Fibroblast of lung (primary cell): ENCODE measurements at regions not wholly inside any gene's neighbourhood (a gene's known extent, or its start where the extent isn't known, plus 50 kb on each side); places are given as distances from the start of the nearest gene placed in this dataset.
A peak's percentile ranks its signal among the peaks of the same experiment; 100 is the strongest.

Experiments
- DNase-seq, 2 donors: peaks; one replicate each; pipeline versions ENCODE4 v3.0.0 to v3.0.0-alpha.2; 2010; ENCODE audit warnings: low read depth in 2 of 2
- H2AFZ ChIP-seq: 2 replicates; pipeline ENCODE4 v1.5.1; 2012; ENCODE audit warnings: low read length, control low read depth, inconsistent platforms
- H3K27ac ChIP-seq: 2 replicates; pipeline ENCODE4 v1.5.1; 2011; ENCODE audit warnings: low read length, control low read depth; ENCODE audit not compliant: insufficient read depth
- H3K27me3 ChIP-seq: 2 replicates; pipeline ENCODE4 v1.5.1; 2011; ENCODE audit warnings: mild to moderate bottlenecking, low read length; ENCODE audit not compliant: control insufficient read depth, insufficient read depth
- H3K36me3 ChIP-seq: 2 replicates; pipeline ENCODE4 v1.5.1; 2011; ENCODE audit warnings: low read length; ENCODE audit not compliant: control insufficient read depth, insufficient read depth
- H3K4me1 ChIP-seq: 2 replicates; pipeline ENCODE4 v1.5.1; 2011; ENCODE audit warnings: low read length; ENCODE audit not compliant: control insufficient read depth, insufficient read depth; ENCODE audit errors: extremely low read depth
- H3K4me2 ChIP-seq: 2 replicates; pipeline ENCODE4 v1.5.1; 2011; ENCODE audit warnings: low read length, control low read depth; ENCODE audit not compliant: insufficient read depth; ENCODE audit errors: extremely low read depth
- H3K4me3 ChIP-seq, 4 experiments: fragments of 200-600 bp in 1 of 4; sonication (generic) in 1 of 4; replicated peaks in 1 of 4; 2 replicates each; pipeline ENCODE4 v1.5.1; 2011 to 2016; ENCODE audit warnings: low read length in 4 of 4, low read depth in 3 of 4, mild to moderate bottlenecking in 3 of 4, control low read depth in 2 of 4, inconsistent platforms in 1 of 4, mixed read lengths in 1 of 4; ENCODE audit not compliant: insufficient read depth in 1 of 4; ENCODE audit errors: control extremely low read depth in 1 of 4
- H3K79me2 ChIP-seq: 2 replicates; pipeline ENCODE4 v1.5.1; 2012; ENCODE audit warnings: mild to moderate bottlenecking, low read length, inconsistent platforms; ENCODE audit not compliant: control insufficient read depth, insufficient read depth
- H3K9ac ChIP-seq: 2 replicates; pipeline ENCODE4 v1.5.1; 2011; ENCODE audit warnings: mild to moderate bottlenecking, low read length, control low read depth; ENCODE audit not compliant: insufficient read depth
- H3K9me3 ChIP-seq: 2 replicates; pipeline ENCODE4 v1.5.1; 2012; ENCODE audit warnings: low read depth, low read length; ENCODE audit not compliant: control insufficient read depth, insufficient read depth
- H4K20me1 ChIP-seq: 2 replicates; pipeline ENCODE4 v1.5.1; 2011; ENCODE audit warnings: low read length; ENCODE audit not compliant: control insufficient read depth, insufficient read depth; ENCODE audit errors: extremely low read depth
- CTCF ChIP-seq, 2 donors: IDR thresholded peaks in 1 of 2; conservative IDR thresholded peaks in 1 of 2; 1 replicate in 1 of 2; 2 replicates in 1 of 2; pipeline ENCODE4 v1.5.1; 2011 to 2012; ENCODE audit warnings: low read length in 2 of 2, control low read depth in 1 of 2, inconsistent platforms in 1 of 2, low read depth in 1 of 2, mild to moderate bottlenecking in 1 of 2
- EZH2 ChIP-seq: IDR thresholded peaks from 2 replicates; pipeline ENCODE4 v1.5.1; 2012; ENCODE audit warnings: low read length, control low read depth, mild to moderate bottlenecking; ENCODE audit errors: missing control alignments

- Histone ChIP-seq H3K27me3 (no peaks in the 10 kb centered on the region), H3K9ac (no peak overlapping the region), H3K79me2 (peaks cover 29% of the 10 kb centered on the region), H3K4me1 (peaks cover 13% of the 10 kb centered on the region), H4K20me1 (no peaks in the 10 kb centered on the region), H3K27ac (no peak overlapping the region), H3K36me3 (no peaks in the 10 kb centered on the region), H2AFZ (no peak overlapping the region), H3K4me3 (no peak overlapping the region), H3K9me3 (no peaks in the 10 kb centered on the region), H3K4me2 (no peak overlapping the region)
- DNase-seq = no peak
- no peak for TF ChIP-seq CTCF (conservative IDR thresholded peaks at IDR 0.05 in 1 of 2, IDR thresholded peaks at IDR 0.05 in 1 of 2; ENCODE audit: low read depth in 1 of 2, low read length in 2 of 2)
- TF ChIP-seq EZH2 = no peak
Observed at GRCh38 chr1:21347072-21347581, 56.9 kb upstream of the ECE1 start.

GRCh38 chr1:21346365-21347071 lies 56.3 kb upstream of the ECE1 start:
- H3K4me1 ChIP-seq = peaks cover 13% of the 10 kb centered on the region
- no peak for TF ChIP-seq EZH2
- TF ChIP-seq CTCF (conservative IDR thresholded peaks at IDR 0.05 in 1 of 2, IDR thresholded peaks at IDR 0.05 in 1 of 2; ENCODE audit: low read depth in 1 of 2, low read length in 2 of 2) = no peak
- no peaks in the 10 kb centered on the region for H3K36me3 ChIP-seq
- DNase-seq = no peak
- no peaks in the 10 kb centered on the region for H3K9me3 ChIP-seq
- H3K79me2 ChIP-seq = peaks cover 35% of the 10 kb centered on the region
- no peak overlapping the region for H3K27ac ChIP-seq
- no peak overlapping the region for H2AFZ ChIP-seq
- H3K9ac ChIP-seq = no peak overlapping the region
- H3K4me3 ChIP-seq = peak overlapping the region; percentile 66 to 83 (median 75)
- H3K27me3 ChIP-seq = no peaks in the 10 kb centered on the region
- H3K4me2 ChIP-seq = peak overlapping the region; percentile 98
- H4K20me1 ChIP-seq = no peaks in the 10 kb centered on the region

GRCh38 chr1:21344750-21345443 lies 54.6 kb upstream of the ECE1 start:
- Histone ChIP-seq H3K79me2 (peaks cover 51% of the 10 kb centered on the region), H3K27me3 (no peaks in the 10 kb centered on the region), H3K4me2 (peak overlapping the region; percentile 84), H3K9ac (peak overlapping the region; percentile 83), H3K4me3 (peak overlapping the region; percentile 63 to 83 (median 74)), H3K27ac (peak overlapping the region; percentile 57), H4K20me1 (no peaks in the 10 kb centered on the region), H3K4me1 (peaks cover 22% of the 10 kb centered on the region), H3K36me3 (no peaks in the 10 kb centered on the region), H3K9me3 (no peaks in the 10 kb centered on the region), H2AFZ (no peak overlapping the region)
- TF ChIP-seq CTCF (conservative IDR thresholded peaks at IDR 0.05 in 1 of 2, IDR thresholded peaks at IDR 0.05 in 1 of 2; ENCODE audit: low read depth in 1 of 2, low read length in 2 of 2) (no peak), EZH2 (no peak)
- no peak for DNase-seq
